ENCODE measurements at regions not wholly inside any gene's neighbourhood (a gene's known extent, or its start where the extent isn't known, plus 50 kb on each side); places are given as distances from the start of the nearest gene placed in this dataset.

DNA sequence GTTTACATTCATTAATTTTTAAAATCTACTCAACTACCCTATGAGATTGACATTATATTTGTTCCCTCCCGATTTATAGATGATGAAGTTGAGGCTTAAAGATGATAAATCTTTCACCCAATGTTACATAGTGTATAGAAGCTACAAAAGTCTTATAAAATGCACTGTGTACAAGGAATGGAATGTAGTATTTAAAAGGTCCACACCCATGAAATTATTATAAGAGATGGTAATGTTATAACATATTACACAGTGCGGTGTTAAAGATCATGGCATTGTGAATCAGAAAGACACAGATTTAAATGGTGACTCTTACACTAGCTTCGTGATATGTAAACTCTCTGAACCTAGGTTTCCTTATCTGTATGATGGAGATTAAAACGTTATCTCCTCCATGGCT, 141.6 kb upstream of the CHD1 start:
- Histone ChIP-seq H3K27ac (ENCODE audit: low read depth in 2 of 2, low read length in 1 of 2) (no peak overlapping the region), H3K9me3 (no peaks in the 10 kb centered on the region), H2AFZ (ENCODE audit: low read depth) (no peak overlapping the region), H3K9me2 (no peaks in the 10 kb centered on the region), H3F3A (replicated peaks; ENCODE audit: insufficient read depth) (no peaks in the 10 kb centered on the region), H3K9ac (no peak overlapping the region), H3K36me3 (replicated peaks in 1 of 2; ENCODE audit: control insufficient read depth in 1 of 2, insufficient read depth in 2 of 2, low read length in 1 of 2) (no peaks in the 10 kb centered on the region), H3K4me1 (ENCODE audit: control insufficient read depth in 1 of 2, insufficient read depth in 2 of 2, low read depth in 1 of 2, low read length in 1 of 2) (no peaks in the 10 kb centered on the region), H3K27me3 (ENCODE audit: insufficient read depth) (no peaks in the 10 kb centered on the region), H3K4me3 (ENCODE audit: low read depth in 2 of 2, low read length in 1 of 2) (no peak overlapping the region), H3K4me2 (no peak overlapping the region), H4K20me1 (ENCODE audit: insufficient read depth) (no peaks in the 10 kb centered on the region), H3K79me2 (ENCODE audit: insufficient read depth) (no peaks in the 10 kb centered on the region)
- TF ChIP-seq, protein P1, sequence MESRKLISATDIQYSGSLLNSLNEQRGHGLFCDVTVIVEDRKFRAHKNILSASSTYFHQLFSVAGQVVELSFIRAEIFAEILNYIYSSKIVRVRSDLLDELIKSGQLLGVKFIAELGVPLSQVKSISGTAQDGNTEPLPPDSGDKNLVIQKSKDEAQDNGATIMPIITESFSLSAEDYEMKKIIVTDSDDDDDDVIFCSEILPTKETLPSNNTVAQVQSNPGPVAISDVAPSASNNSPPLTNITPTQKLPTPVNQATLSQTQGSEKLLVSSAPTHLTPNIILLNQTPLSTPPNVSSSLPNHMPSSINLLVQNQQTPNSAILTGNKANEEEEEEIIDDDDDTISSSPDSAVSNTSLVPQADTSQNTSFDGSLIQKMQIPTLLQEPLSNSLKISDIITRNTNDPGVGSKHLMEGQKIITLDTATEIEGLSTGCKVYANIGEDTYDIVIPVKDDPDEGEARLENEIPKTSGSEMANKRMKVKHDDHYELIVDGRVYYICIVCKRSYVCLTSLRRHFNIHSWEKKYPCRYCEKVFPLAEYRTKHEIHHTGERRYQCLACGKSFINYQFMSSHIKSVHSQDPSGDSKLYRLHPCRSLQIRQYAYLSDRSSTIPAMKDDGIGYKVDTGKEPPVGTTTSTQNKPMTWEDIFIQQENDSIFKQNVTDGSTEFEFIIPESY (IDR thresholded peaks at IDR 0.05; ENCODE audit: borderline replicate concordance, low read depth): no peak
- TF ChIP-seq, protein P2, sequence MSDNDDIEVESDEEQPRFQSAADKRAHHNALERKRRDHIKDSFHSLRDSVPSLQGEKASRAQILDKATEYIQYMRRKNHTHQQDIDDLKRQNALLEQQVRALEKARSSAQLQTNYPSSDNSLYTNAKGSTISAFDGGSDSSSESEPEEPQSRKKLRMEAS (IDR thresholded peaks at IDR 0.05; ENCODE audit: low read depth): no peak
- no peak for TF ChIP-seq GATA2 (CRISPR knock-in tag; IDR thresholded peaks at IDR 0.05)
- no peak for TF ChIP-seq TAF1 (IDR thresholded peaks at IDR 0.05; ENCODE audit: borderline replicate concordance, low read depth, low read length)
- no peak for TF ChIP-seq TCF12 (IDR thresholded peaks at IDR 0.05)
- no peak for TF ChIP-seq GABPA (IDR thresholded peaks at IDR 0.05; ENCODE audit: low read depth)
- TF ChIP-seq, protein P3, sequence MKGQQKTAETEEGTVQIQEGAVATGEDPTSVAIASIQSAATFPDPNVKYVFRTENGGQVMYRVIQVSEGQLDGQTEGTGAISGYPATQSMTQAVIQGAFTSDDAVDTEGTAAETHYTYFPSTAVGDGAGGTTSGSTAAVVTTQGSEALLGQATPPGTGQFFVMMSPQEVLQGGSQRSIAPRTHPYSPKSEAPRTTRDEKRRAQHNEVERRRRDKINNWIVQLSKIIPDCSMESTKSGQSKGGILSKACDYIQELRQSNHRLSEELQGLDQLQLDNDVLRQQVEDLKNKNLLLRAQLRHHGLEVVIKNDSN (IDR thresholded peaks at IDR 0.05; ENCODE audit: borderline replicate concordance, low read depth): no peak
- no peak for TF ChIP-seq POLR2AphosphoS5 (IDR thresholded peaks at IDR 0.05; ENCODE audit: low read depth, low read length)
- TF ChIP-seq, protein P4, sequence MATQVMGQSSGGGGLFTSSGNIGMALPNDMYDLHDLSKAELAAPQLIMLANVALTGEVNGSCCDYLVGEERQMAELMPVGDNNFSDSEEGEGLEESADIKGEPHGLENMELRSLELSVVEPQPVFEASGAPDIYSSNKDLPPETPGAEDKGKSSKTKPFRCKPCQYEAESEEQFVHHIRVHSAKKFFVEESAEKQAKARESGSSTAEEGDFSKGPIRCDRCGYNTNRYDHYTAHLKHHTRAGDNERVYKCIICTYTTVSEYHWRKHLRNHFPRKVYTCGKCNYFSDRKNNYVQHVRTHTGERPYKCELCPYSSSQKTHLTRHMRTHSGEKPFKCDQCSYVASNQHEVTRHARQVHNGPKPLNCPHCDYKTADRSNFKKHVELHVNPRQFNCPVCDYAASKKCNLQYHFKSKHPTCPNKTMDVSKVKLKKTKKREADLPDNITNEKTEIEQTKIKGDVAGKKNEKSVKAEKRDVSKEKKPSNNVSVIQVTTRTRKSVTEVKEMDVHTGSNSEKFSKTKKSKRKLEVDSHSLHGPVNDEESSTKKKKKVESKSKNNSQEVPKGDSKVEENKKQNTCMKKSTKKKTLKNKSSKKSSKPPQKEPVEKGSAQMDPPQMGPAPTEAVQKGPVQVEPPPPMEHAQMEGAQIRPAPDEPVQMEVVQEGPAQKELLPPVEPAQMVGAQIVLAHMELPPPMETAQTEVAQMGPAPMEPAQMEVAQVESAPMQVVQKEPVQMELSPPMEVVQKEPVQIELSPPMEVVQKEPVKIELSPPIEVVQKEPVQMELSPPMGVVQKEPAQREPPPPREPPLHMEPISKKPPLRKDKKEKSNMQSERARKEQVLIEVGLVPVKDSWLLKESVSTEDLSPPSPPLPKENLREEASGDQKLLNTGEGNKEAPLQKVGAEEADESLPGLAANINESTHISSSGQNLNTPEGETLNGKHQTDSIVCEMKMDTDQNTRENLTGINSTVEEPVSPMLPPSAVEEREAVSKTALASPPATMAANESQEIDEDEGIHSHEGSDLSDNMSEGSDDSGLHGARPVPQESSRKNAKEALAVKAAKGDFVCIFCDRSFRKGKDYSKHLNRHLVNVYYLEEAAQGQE (IDR thresholded peaks at IDR 0.05; ENCODE audit: low read depth, low read length): no peak
- TF ChIP-seq FOXM1 (IDR thresholded peaks at IDR 0.05; ENCODE audit: low read depth): no peak
- TF ChIP-seq NFIC (IDR thresholded peaks at IDR 0.05; ENCODE audit: borderline replicate concordance): no peak
- no peak for TF ChIP-seq RFX5 (IDR thresholded peaks at IDR 0.05; ENCODE audit: low read length)
- no peak for TF ChIP-seq SIN3A (IDR thresholded peaks at IDR 0.05; ENCODE audit: borderline replicate concordance, low read depth, low read length)
- TF ChIP-seq TEAD4 (IDR thresholded peaks at IDR 0.05; ENCODE audit: borderline replicate concordance, insufficient read depth): no peak
- no peak for TF ChIP-seq RCOR1 (IDR thresholded peaks at IDR 0.05; ENCODE audit: low read length)
- 40% methylated on average over 4 of the region's 4 CpGs for WGBS (ENCODE audit: low lambda C conversion rate)
- POLR2A ChIA-PET: no interaction called here
- CTCF ChIA-PET: interaction anchor here (0.8 to 2.6 kb wide), 2 partner anchors 9 to 18 kb away, joined by 4 to 14 read pairs; no protein-coding TSS in a partner anchor
- no peak for DNase-seq

All from SK-N-SH (cell line).